Neural crest cell (in vitro differentiated cells): ENCODE measurements at regions not wholly inside any gene's neighbourhood (a gene's known extent, or its start where the extent isn't known, plus 50 kb on each side); places are given as distances from the start of the nearest gene placed in this dataset.

Experiments
- DNase-seq: peaks from one replicate; pipeline ENCODE4 v3.0.0; 2021; ENCODE audit warnings: low read depth, mixed read lengths, low spot score
- H3K27ac Mint-ChIP-seq: one replicate; pipeline ENCODE4 v1.8.0; 2021; ENCODE audit warnings: mild to moderate bottlenecking, mixed read lengths; ENCODE audit not compliant: unreplicated experiment
- H3K27me3 Mint-ChIP-seq: 2 replicates; pipeline ENCODE4 v1.8.0; 2021; ENCODE audit warnings: low read depth, mild to moderate bottlenecking, mixed read lengths
- H3K36me3 Mint-ChIP-seq: 2 replicates; pipeline ENCODE4 v1.8.0; 2021; ENCODE audit warnings: low read depth, mild to moderate bottlenecking, mixed read lengths
- H3K4me1 Mint-ChIP-seq: 2 replicates; pipeline ENCODE4 v1.8.0; 2021; ENCODE audit warnings: mixed read lengths
- H3K4me3 Mint-ChIP-seq: one replicate; pipeline ENCODE4 v1.8.0; 2021; ENCODE audit warnings: mild to moderate bottlenecking, mixed read lengths
- H3K9me3 Mint-ChIP-seq: 2 replicates; pipeline ENCODE4 v1.8.0; 2021; ENCODE audit warnings: mixed read lengths
- CTCF ChIP-seq: fragments of 200-600 bp; sonication (generic); conservative IDR thresholded peaks from 2 replicates; pipeline ENCODE4 v1.5.0; 2021; ENCODE audit warnings: antibody characterized with exemption, mild to moderate bottlenecking

- Mint-ChIP-seq H3K27me3 (no peaks in the 10 kb centered on the region), H3K27ac (no peak overlapping the region), H3K9me3 (peaks cover 9% of the 10 kb centered on the region), H3K4me3 (no peak overlapping the region), H3K36me3 (peaks cover 11% of the 10 kb centered on the region), H3K4me1 (peaks cover 5% of the 10 kb centered on the region)
- no peak for TF ChIP-seq CTCF
- no peak for DNase-seq
Measured at GRCh38 chr17:13925579-13925978, 143.7 kb upstream of the COX10 start.

- Mint-ChIP-seq H3K4me3 (no peak overlapping the region), H3K36me3 (peaks cover 19% of the 10 kb centered on the region), H3K4me1 (no peaks in the 10 kb centered on the region), H3K27me3 (no peaks in the 10 kb centered on the region), H3K9me3 (peaks cover 9% of the 10 kb centered on the region), H3K27ac (no peak overlapping the region)
- TF ChIP-seq CTCF: no peak
- no peak for DNase-seq
Measured at GRCh38 chr17:13931111-13931526, 138.2 kb upstream of the COX10 start.

GRCh38 chr17:13931800-13932460, 137.4 kb upstream of the COX10 start:
- TF ChIP-seq CTCF: no peak
- H3K27me3 Mint-ChIP-seq: no peaks in the 10 kb centered on the region
- H3K27ac Mint-ChIP-seq: no peak overlapping the region
- H3K4me1 Mint-ChIP-seq: no peaks in the 10 kb centered on the region
- DNase-seq: no peak
- peaks cover 19% of the 10 kb centered on the region for H3K36me3 Mint-ChIP-seq
- H3K9me3 Mint-ChIP-seq: peaks cover 9% of the 10 kb centered on the region
- no peak overlapping the region for H3K4me3 Mint-ChIP-seq

- no peak for DNase-seq
- Mint-ChIP-seq H3K4me3 (no peak overlapping the region), H3K27me3 (no peaks in the 10 kb centered on the region), H3K4me1 (no peaks in the 10 kb centered on the region), H3K36me3 (peaks cover 16% of the 10 kb centered on the region), H3K9me3 (peaks cover 4% of the 10 kb centered on the region), H3K27ac (no peak overlapping the region)
- TF ChIP-seq CTCF: no peak
Measured at GRCh38 chr17:13933441-13934276, 135.6 kb upstream of the COX10 start.

- peaks cover 13% of the 10 kb centered on the region for H3K36me3 Mint-ChIP-seq
- no peak overlapping the region for H3K27ac Mint-ChIP-seq
- H3K9me3 Mint-ChIP-seq: peaks cover 18% of the 10 kb centered on the region
- peaks cover 4% of the 10 kb centered on the region for H3K4me1 Mint-ChIP-seq
- no peak for TF ChIP-seq CTCF
- no peaks in the 10 kb centered on the region for H3K27me3 Mint-ChIP-seq
- no peak overlapping the region for H3K4me3 Mint-ChIP-seq
- no peak for DNase-seq
Measured at GRCh38 chr17:13939222-13939621, 130.1 kb upstream of the COX10 start.
